Testis (tissue), 2 donors: ENCODE measurements at regions not wholly inside any gene's neighbourhood (a gene's known extent, or its start where the extent isn't known, plus 50 kb on each side); places are given as distances from the start of the nearest gene placed in this dataset.

Experiments used
- DNase-seq: peaks from one replicate; pipeline ENCODE4 v3.0.0-alpha.2; 2019
- H3K27ac ChIP-seq, 2 donors: fragments of 200-600 bp; sonication (generic); one replicate each; pipeline ENCODE4 v1.5.1; 2019
- H3K27me3 ChIP-seq: fragments of 200-600 bp; sonication (generic); one replicate; pipeline ENCODE4 v1.5.1; 2019
- H3K36me3 ChIP-seq: fragments of 200-600 bp; sonication (generic); one replicate; pipeline ENCODE4 v1.5.1; 2017; ENCODE audit warnings: low read depth; ENCODE audit errors: missing control alignments
- H3K4me1 ChIP-seq: fragments of 200-600 bp; sonication (generic); one replicate; pipeline ENCODE4 v1.5.1; 2019
- H3K4me3 ChIP-seq, 2 donors: fragments of 200-600 bp; sonication (generic); one replicate each; pipeline ENCODE4 v1.5.1; 2017 to 2019
- H3K9me3 ChIP-seq: fragments of 200-600 bp; sonication (generic); one replicate; pipeline ENCODE4 v1.5.1; 2017
- POLR2A ChIP-seq: fragments of 450-650 bp; IDR thresholded peaks from one replicate; pipeline ENCODE4 v1.6.1; 2017; ENCODE audit warnings: antibody characterized with exemption, mild to moderate bottlenecking, moderate library complexity
- WGBS, 2 donors: methylation state at CpG; one replicate each; pipeline ENCODE4 v1.1.5; 2018; 5-methylcytosine and 5-hydroxymethylcytosine counted together
- intact Hi-C: fragments of 100-400 bp; cut with DNase I; formaldehyde crosslinking; loops from one replicate; pipeline ENCODE4 v1.15.1; 2023; ENCODE audit warnings: low total_unique reads
- TF ChIP-seq, protein P1 (sequence below), 3 experiments: fragments of 450-650 bp in 2 of 3; fragments of 200-600 bp in 1 of 3; sonication (generic) in 1 of 3; IDR thresholded peaks; one replicate each; pipeline ENCODE4 v1.5.1; 2016 to 2019; ENCODE audit warnings: antibody characterized with exemption in 3 of 3, mild to moderate bottlenecking in 2 of 3, moderate library complexity in 1 of 3

- 81 to 84% methylated on average over 2 of the region's 2 CpGs for WGBS, 2 donors
- H3K4me1 ChIP-seq, result no peaks in the 10 kb centered on the region
- H3K4me3 ChIP-seq, result no peak overlapping the region
- no peaks in the 10 kb centered on the region for H3K36me3 ChIP-seq
- no peak overlapping the region for H3K27ac ChIP-seq
- intact Hi-C loops, result no loop called here
- H3K9me3 ChIP-seq, result no peaks in the 10 kb centered on the region
- no peak for TF ChIP-seq POLR2A
- TF ChIP-seq, protein P1, sequence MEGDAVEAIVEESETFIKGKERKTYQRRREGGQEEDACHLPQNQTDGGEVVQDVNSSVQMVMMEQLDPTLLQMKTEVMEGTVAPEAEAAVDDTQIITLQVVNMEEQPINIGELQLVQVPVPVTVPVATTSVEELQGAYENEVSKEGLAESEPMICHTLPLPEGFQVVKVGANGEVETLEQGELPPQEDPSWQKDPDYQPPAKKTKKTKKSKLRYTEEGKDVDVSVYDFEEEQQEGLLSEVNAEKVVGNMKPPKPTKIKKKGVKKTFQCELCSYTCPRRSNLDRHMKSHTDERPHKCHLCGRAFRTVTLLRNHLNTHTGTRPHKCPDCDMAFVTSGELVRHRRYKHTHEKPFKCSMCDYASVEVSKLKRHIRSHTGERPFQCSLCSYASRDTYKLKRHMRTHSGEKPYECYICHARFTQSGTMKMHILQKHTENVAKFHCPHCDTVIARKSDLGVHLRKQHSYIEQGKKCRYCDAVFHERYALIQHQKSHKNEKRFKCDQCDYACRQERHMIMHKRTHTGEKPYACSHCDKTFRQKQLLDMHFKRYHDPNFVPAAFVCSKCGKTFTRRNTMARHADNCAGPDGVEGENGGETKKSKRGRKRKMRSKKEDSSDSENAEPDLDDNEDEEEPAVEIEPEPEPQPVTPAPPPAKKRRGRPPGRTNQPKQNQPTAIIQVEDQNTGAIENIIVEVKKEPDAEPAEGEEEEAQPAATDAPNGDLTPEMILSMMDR (IDR thresholded peaks at IDR 0.05), result no peak
- DNase-seq, result no peak
- no peaks in the 10 kb centered on the region for H3K27me3 ChIP-seq
Observed at GRCh38 chr9:109704546-109704945, 75.5 kb upstream of the PALM2AKAP2 start.

- Histone ChIP-seq H3K4me1 (no peaks in the 10 kb centered on the region), H3K9me3 (no peaks in the 10 kb centered on the region), H3K36me3 (no peaks in the 10 kb centered on the region), H3K27ac (no peak overlapping the region), H3K4me3 (no peak overlapping the region), H3K27me3 (no peaks in the 10 kb centered on the region)
- DNase-seq, result no peak
- intact Hi-C loops, result no loop called here
- no peak for TF ChIP-seq POLR2A
- TF ChIP-seq, protein P1 (IDR thresholded peaks at IDR 0.05), result no peak
Observed at GRCh38 chr9:109705515-109705914, 74.5 kb upstream of the PALM2AKAP2 start.

GRCh38 chr9:109707355-109707754 is 72.6 kb upstream of the PALM2AKAP2 start:
- DNase-seq, result no peak
- H3K9me3 ChIP-seq, result no peaks in the 10 kb centered on the region
- no peak overlapping the region for H3K4me3 ChIP-seq
- no peak for TF ChIP-seq POLR2A
- no peaks in the 10 kb centered on the region for H3K4me1 ChIP-seq
- 76 to 91% methylated on average over 3 of the region's 3 CpGs for WGBS, 2 donors
- intact Hi-C loops, result no loop called here
- H3K36me3 ChIP-seq, result no peaks in the 10 kb centered on the region
- H3K27ac ChIP-seq, result no peak overlapping the region
- H3K27me3 ChIP-seq, result no peaks in the 10 kb centered on the region

DNA sequence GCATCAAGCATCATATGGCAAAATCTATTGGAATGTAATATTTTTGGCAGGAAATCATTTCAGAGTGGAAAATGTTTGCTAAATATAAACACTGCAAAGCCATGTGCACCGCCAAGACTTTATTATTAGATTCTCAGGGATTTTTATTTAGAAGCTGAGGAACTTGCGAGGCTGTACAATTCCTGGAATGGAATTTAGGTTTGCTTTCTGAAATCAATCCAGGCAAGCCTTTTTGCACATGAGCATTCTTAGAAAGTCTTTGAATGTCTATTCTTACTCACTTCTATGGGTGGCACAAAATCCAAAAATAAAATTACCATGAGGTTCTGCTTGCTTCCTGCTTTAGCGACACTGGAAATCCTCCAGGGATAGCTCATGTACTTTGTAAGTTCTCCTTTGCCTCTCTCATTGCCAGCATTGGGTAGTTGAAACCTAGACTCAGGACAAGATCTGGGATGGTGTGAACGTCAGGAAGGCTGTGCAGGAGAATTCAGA is 71.5 kb upstream of the PALM2AKAP2 start:
- Histone ChIP-seq H3K4me3 (no peak overlapping the region), H3K4me1 (no peaks in the 10 kb centered on the region), H3K9me3 (no peaks in the 10 kb centered on the region), H3K27ac (no peak overlapping the region), H3K27me3 (no peaks in the 10 kb centered on the region), H3K36me3 (no peaks in the 10 kb centered on the region)
- TF ChIP-seq, protein P1 (IDR thresholded peaks at IDR 0.05), result no peak
- no peak for TF ChIP-seq POLR2A
- WGBS, 2 donors, result 55 to 64% methylated on average over 4 of the region's 4 CpGs
- intact Hi-C loops, result no loop called here
- DNase-seq, result no peak

DNA sequence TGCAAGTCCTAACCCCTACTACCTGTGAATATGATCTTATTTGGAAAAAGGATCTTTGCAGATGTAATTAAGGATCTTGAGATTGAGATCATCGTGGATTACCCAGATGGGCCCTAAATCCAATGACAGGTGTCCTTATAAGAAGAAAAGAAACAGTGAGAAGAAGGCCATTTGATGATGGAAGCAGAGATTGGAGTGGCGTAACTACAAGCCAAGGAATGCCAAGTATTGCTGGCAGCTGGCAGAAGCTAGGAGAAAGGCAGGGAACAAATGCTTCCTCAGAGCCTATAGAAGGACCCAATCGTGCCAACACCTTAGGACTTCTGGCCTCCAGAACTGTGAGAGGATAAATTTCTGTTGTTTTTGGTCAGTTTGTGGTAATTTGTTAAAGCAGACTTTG is 70.1 kb upstream of the PALM2AKAP2 start:
- no peaks in the 10 kb centered on the region for H3K9me3 ChIP-seq
- WGBS, 2 donors, result 82 to 88% methylated on average over 3 of the region's 3 CpGs
- no peaks in the 10 kb centered on the region for H3K4me1 ChIP-seq
- intact Hi-C loops, result no loop called here
- H3K4me3 ChIP-seq, result no peak overlapping the region
- H3K36me3 ChIP-seq, result no peaks in the 10 kb centered on the region
- DNase-seq, result no peak
- H3K27me3 ChIP-seq, result no peaks in the 10 kb centered on the region
- H3K27ac ChIP-seq, result no peak overlapping the region
- TF ChIP-seq, protein P1 (IDR thresholded peaks at IDR 0.05), result no peak
- no peak for TF ChIP-seq POLR2A
